ENCODE measurements at regions not wholly inside any gene's neighbourhood (a gene's known extent, or its start where the extent isn't known, plus 50 kb on each side); places are given as distances from the start of the nearest gene placed in this dataset.

DNA sequence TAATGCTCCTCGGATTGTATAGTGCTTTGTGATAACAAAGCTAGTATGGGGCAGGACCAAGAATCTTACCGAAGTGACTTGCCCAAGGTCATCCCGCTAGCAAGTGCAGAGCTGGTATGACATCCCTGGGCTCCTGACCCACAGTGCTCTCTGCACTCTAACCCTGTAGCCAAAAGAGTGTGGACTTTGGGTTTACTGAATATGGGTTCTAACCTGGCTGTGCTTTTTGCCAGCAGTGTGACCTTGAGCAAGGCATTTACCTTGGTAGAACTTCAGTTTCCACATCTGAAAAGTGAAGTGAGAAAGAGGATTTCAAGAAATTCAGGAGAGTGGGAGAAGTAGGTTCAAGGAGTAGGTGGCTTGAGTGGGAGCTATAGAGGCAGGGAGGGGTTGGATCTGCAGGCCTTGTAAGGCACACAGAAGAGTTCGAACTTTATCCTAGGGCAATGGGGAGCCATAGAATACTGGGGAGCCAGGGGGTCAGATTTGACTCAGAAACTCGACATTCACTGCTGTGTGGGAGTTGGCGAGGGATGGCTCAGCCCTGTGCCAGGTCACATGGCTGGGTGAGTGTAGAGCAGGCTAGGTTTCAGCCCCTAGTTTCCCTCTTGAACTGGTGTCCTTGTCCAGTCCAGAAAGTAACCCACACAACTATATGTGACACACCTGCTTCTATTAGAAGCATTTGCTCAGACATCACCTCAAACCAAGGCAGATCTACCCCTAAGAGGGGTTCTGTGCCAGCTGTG lies 91.9 kb downstream of the RPLP1 start:
- DNase-seq: no peak
- intact Hi-C loops (cut with DNase I): no loop called here
- no peak for ATAC-seq

DNA sequence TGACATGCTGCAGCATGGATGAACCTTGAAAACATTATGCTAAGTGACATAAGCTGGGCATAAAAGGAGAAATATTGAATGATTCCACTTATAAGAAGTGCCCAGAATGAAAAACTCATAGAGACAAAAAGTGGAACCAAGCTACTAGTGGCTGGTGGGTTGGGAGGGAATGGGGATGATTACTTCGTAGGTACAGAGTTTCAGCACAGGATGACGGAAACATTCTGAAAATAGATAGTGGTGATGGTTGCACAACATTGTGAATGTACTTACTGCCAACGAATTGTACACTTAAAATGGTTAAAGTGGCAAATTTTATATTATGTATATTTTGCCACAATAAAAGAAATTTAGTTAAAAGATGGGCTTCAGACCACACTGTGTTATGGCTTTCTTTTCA lies 93.6 kb downstream of the RPLP1 start:
- DNase-seq: no peak
- intact Hi-C loops (cut with DNase I): no loop called here
- ATAC-seq: no peak

DNA sequence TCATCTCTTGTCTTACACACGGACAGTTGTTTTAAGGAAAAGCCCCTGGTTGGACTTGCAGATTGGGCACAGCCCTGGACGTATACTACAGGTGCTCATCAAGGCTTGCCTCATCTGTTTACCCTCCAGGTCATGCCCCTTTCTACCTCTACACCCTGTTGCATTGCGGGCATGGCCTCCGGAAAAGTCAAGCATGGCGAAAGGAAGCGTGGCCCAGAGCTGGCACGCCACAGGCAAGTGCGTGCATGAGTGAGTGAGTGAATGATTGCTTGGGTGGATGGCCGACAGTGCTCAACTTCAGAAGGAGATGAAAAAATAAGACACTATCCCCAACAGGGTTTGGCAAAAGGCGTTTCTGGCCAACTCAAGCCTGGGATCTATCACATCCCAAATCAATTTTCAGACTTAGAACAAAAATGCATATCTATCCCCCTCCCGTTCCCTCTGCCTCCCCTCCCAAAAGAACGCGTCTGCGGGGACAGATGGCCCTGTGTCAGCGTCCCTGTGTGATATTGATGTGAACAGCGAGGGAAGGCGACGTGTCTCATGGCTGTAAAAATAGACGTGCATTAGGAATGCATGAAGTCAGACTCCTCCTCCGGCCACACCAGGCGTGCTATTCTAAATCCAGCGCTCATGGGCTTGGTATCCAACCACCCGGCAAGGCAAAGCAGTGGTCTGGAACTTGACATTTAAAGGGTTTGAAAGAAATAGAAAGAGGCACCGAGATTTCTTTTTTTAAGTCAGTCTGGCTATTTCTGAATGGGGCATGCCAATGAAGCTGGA lies 96.0 kb downstream of the RPLP1 start:
- peak; percentile 85 to 87 for ATAC-seq
- peak; percentile 27 for DNase-seq
- intact Hi-C loops (cut with DNase I): no loop called here

- ATAC-seq: no peak
- DNase-seq: no peak
- intact Hi-C loops (cut with DNase I): no loop called here
These were observed 98.9 kb downstream of the RPLP1 start for GRCh38 chr15:69551391-69552056.

DNA sequence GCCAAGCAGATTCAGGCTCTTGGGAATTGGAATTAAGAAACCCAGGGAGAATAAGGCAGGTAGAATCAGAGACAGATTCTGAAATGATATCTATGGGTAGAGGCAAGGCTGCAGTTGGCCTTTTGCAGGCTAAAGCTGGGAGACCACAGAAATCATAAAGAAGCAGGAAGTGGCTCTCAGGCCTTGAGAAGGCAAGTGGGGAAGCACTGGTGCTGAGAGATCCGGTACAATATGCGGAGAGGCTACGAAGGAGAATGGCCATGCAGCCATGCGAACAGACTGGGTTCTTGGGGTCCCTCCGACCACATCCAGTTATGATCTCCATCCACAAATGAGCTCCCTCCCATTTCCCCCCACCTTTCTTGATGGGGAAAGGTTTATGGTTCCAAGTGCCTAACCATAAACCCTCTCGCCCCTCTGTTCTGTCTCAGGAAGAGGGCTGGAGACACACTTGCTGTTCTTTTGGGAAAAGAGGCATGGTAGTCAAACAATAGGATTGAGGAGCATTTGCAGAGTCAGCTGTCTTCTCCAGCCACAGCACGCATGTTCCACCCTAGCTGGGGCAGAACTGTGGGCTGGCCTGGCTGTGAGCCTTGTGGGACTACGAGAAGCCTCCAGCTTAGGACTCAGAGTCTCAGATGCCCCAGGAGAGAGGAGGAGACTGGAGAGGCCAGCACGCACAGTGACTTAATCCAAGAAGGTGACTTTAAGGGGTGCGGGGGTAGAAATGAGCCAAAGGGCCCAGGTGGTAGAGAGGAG lies 99.6 kb downstream of the RPLP1 start:
- no peak for ATAC-seq
- intact Hi-C loops (cut with DNase I): no loop called here

DNA sequence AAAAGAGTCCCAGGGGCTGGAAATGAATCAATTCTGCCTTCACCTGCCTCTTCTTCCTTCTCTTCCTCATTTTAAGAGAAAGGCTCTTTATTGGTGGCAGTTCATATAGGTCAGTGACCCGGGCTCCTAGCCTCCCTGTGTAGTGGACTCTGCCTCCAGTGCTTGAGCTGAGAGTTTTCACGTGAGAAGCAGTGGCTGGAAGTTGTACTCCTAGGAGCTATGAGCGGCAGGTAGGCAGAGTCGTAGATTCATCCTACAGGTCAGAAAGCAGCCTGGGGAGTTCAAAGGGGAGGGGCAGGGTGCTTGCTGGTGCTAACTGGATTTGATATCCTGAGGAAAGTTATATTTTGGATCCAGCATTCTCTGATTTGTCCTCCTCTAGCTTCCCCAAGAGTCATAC lies 101.1 kb downstream of the RPLP1 start:
- no peak for ATAC-seq
- DNase-seq: no peak
- intact Hi-C loops (cut with DNase I): no loop called here

More for the DNA sequence above, 99.6 kb downstream of the RPLP1 start:
- DNase-seq: no peak

GRCh38 chr15:69554279-69554961 lies 101.8 kb downstream of the RPLP1 start:
- DNase-seq: no peak
- no peak for ATAC-seq
- intact Hi-C loops (cut with DNase I): no loop called here

DNA sequence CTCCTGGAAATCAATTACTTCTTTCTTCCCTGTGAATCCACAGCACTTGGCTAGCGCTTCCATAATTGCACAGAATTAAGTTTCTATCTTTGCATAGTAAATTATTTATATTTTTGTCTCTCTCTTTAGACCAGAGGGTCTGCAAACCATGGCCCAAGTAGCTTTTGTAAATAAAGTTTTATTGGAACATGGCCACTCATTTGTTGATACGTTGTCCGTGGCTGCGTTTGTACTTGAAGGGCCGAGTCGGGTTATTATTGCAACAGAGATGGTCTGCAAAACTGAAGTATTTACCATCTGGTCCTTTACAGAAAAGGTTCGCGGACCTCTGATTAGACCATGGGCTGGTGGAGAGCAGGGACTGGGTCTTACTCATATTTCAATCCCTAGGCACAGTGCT lies 102.5 kb downstream of the RPLP1 start:
- DNase-seq: no peak
- intact Hi-C loops (cut with DNase I): no loop called here
- no peak for ATAC-seq

- intact Hi-C loops (cut with DNase I): no loop called here
- DNase-seq: no peak
- no peak for ATAC-seq
These were observed 103.7 kb downstream of the RPLP1 start for GRCh38 chr15:69556344-69556743.

DNA sequence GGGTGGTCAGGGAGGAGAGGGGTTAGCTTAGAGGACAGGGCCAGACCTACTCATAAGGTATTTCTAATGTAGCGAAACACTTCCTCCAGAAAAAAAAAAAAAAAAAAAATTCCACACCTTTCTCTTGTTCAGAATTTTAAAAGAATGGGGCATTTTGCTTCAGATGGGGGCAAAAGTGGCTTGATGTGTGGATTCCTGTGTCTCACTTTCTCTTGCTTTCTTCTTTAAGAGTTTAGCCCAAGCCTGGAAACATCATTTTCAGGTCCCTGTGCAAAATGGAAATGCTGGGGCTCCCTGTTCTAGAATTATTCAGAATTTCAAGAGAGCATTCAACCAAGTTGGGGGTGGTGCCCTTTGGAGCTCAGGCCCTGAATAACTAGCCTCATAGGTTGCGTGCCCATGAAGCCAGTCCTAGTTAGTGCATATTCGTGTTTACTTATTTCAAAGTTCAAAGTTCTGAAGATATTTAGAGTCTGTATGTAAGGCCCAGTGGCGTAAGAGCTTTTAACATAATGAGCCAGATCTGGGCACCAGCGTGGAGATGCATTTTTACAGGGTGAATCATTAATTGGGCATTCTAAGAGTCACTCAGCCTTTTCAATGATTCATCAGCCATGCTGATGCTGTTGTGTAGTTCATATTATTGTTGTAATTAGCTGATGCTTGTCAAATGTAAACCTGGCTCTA lies 104.5 kb downstream of the RPLP1 start:
- ATAC-seq (peak; percentile 64 to 92), DNase-seq (no peak)
- intact Hi-C loops (cut with DNase I): no loop called here

DNA sequence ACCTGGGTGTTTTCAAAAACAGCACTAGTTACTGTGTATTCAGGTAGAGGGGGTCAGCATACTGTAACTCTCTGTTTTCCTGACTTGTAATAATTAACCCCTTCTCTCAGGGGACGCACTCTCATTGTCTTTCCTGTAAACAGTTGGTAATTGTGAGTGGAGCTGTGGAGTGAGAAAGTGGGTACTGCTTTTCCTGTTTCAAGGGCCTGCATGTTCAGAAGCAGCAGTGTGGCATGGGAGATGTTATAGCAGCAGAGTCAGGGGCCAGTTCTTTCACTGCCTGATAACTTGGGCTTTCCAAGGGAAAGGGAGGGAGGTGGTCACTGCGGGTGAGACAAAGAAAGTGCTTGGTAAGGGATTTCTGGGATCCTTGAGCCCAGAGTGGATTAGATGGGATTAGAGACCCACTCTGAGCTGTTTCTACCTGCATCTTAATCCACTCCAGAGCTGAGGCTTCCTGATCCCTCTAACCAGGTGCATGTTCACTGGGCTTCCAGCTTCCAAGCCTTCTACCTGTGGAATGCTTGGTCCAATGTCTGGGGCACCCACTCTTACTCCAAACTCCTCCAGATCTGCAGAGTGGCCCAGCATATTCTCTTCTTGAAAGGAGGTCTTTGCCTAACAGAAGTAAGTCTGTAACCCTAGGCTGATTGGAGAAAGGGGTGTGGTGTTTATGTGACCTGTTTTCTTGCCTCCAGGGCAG lies 105.2 kb downstream of the RPLP1 start:
- DNase-seq (no peak), ATAC-seq (no peak)
- intact Hi-C loops (cut with DNase I): no loop called here

DNA sequence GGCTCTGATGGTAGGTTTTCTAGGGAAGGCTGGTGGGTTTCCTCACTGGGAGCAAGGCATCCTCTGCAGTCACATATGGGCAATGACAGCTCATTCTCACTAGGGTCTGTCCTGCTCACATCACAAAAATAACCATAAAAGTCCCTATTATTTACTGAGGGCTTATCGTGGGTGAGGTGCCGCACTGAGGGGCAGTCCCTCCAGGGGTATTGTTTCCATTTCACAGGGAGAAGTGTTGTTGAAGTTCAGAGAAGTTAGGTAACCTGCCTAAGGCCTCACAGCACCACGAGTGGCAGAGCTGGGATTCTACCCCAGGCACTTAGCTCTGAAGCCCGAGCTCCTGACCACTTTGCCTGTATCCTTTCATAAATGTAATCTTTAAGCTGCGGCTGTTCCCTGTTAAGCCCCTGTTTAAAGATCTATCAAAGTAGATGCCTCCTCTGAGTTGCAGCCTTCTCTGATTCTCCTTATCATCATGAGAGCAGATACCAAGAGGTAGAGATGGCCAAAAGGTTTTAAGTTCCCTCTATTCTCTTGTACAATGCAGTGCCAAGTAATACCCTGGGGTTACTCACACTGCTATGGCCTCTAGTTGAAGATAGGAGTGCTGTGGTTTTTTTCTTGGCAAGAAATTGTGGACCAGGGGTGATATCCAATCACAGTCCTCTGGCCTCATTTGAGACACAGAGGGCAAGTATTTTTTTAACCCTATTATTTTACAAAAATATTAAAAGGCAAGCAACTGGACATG lies 107.0 kb downstream of the RPLP1 start:
- intact Hi-C loops (cut with DNase I): no loop called here
- peak in 1 of 2 donors; percentile 11 for ATAC-seq
- DNase-seq: no peak

DNA sequence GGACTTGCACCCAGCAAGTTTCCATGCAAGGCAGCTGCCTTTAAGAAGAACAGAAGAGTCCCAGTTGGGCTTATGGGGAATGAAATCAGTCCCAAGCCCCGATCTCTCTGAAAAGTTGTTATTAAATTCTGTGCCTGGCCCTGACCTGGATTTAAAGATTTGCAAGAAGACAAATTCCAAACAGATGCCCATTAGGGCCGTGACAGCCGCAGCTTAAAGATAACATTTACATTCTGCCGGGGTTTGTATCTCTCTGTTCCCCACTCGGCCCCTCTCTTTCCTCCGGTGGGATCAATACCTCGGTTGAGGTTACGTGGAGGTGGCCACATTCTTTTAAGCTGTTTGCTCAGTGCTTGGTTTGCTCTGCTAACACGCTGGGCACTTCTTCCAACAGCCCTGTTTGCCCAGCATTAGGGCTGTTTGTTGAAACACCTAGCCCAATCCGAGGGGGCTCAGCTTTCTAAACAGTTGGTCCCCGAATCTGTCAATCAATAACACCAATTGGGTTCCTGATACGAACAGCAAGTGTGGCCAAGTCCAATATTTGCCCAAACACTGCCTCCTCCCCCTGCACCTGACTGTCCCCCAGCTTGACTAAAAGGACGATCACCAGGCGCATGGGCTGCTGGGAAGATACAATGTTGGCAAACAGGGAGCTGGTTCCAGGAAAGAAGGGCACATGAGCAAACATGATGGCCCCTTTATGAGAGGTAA lies 108.6 kb downstream of the RPLP1 start:
- ATAC-seq: no peak
- no peak for DNase-seq
- intact Hi-C loops (cut with DNase I): no loop called here

GRCh38 chr15:69562116-69562515 lies 109.5 kb downstream of the RPLP1 start:
- no peak for ATAC-seq
- DNase-seq: no peak
- intact Hi-C loops (cut with DNase I): no loop called here

GRCh38 chr15:69562564-69562963 lies 109.9 kb downstream of the RPLP1 start:
- intact Hi-C loops (cut with DNase I): no loop called here
- ATAC-seq (no peak), DNase-seq (no peak)

GRCh38 chr15:69565066-69565655 lies 112.5 kb downstream of the RPLP1 start:
- intact Hi-C loops (cut with DNase I): no loop called here
- DNase-seq: no peak
- no peak for ATAC-seq
